ENCODE measurements at regions not wholly inside any gene's neighbourhood (a gene's known extent, or its start where the extent isn't known, plus 50 kb on each side); places are given as distances from the start of the nearest gene placed in this dataset.

- Histone ChIP-seq H3K27ac (ENCODE audit: low read depth, low read length) (no peak overlapping the region), H3K9ac (ENCODE audit: extremely low read depth, low read length, poor library complexity, severe bottlenecking) (no peak overlapping the region), H3K36me3 (ENCODE audit: control insufficient read depth, insufficient read depth, low read length) (no peaks in the 10 kb centered on the region), H3K27me3 (ENCODE audit: control insufficient read depth, insufficient read depth, low read length, poor library complexity, severe bottlenecking) (no peaks in the 10 kb centered on the region), H3K9me3 (ENCODE audit: control insufficient read depth, low read length) (no peaks in the 10 kb centered on the region), H3K4me1 (ENCODE audit: control insufficient read depth, insufficient read depth, low read length) (no peaks in the 10 kb centered on the region), H3K4me3 (ENCODE audit: low read length) (no peak overlapping the region)
- 83 to 84% methylated on average over 7 to 9 of the region's 9 CpGs for WGBS, 2 experiments (ENCODE audit: insufficient coverage in 1 of 2, insufficient read length in 1 of 2)
- peaks cover 1% of the 10 kb centered on the region for H3K27me3 Mint-ChIP-seq (ENCODE audit: insufficient read depth)
- no peak for TF ChIP-seq CTCF (conservative IDR thresholded peaks at IDR 0.05)
- H3K27ac Mint-ChIP-seq: no peak overlapping the region
- no peak for DNase-seq
- H3K4me1 Mint-ChIP-seq: peaks cover 7% of the 10 kb centered on the region
- H3K9me3 Mint-ChIP-seq: no peaks in the 10 kb centered on the region
- H3K36me3 Mint-ChIP-seq (ENCODE audit: low read depth): no peaks in the 10 kb centered on the region
- H3K4me3 Mint-ChIP-seq: no peak overlapping the region
These were observed 427.6 kb downstream of the GADD45G start for GRCh38 chr9:90032296-90033027.

GRCh38 chr9:90033028-90033650 lies 428.3 kb downstream of the GADD45G start:
- DNase-seq: peak; percentile 29
- Histone ChIP-seq H3K36me3 (ENCODE audit: control insufficient read depth, insufficient read depth, low read length) (no peaks in the 10 kb centered on the region), H3K4me1 (ENCODE audit: control insufficient read depth, insufficient read depth, low read length) (no peaks in the 10 kb centered on the region), H3K9me3 (ENCODE audit: control insufficient read depth, low read length) (no peaks in the 10 kb centered on the region), H3K9ac (ENCODE audit: extremely low read depth, low read length, poor library complexity, severe bottlenecking) (no peak overlapping the region), H3K27me3 (ENCODE audit: control insufficient read depth, insufficient read depth, low read length, poor library complexity, severe bottlenecking) (no peaks in the 10 kb centered on the region), H3K4me3 (ENCODE audit: low read length) (no peak overlapping the region), H3K27ac (ENCODE audit: low read depth, low read length) (no peak overlapping the region)
- H3K4me3 Mint-ChIP-seq: no peak overlapping the region
- TF ChIP-seq CTCF (conservative IDR thresholded peaks at IDR 0.05): no peak
- no peaks in the 10 kb centered on the region for H3K9me3 Mint-ChIP-seq
- H3K27me3 Mint-ChIP-seq (ENCODE audit: insufficient read depth): peaks cover 1% of the 10 kb centered on the region
- no peak overlapping the region for H3K27ac Mint-ChIP-seq
- WGBS, 2 experiments (ENCODE audit: insufficient coverage in 1 of 2, insufficient read length in 1 of 2): 89 to 90% methylated on average over 5 to 7 of the region's 7 CpGs
- H3K4me1 Mint-ChIP-seq: peaks cover 7% of the 10 kb centered on the region
- no peaks in the 10 kb centered on the region for H3K36me3 Mint-ChIP-seq (ENCODE audit: low read depth)

GRCh38 chr9:90034071-90034470 lies 429.3 kb downstream of the GADD45G start:
- H3K9me3 Mint-ChIP-seq: no peaks in the 10 kb centered on the region
- peak; percentile 57 for DNase-seq
- no peak overlapping the region for H3K4me3 Mint-ChIP-seq
- TF ChIP-seq CTCF (conservative IDR thresholded peaks at IDR 0.05): no peak
- WGBS, 2 experiments (ENCODE audit: insufficient coverage in 1 of 2, insufficient read length in 1 of 2): 39 to 49% methylated on average over 5 of the region's 5 CpGs
- H3K4me1 ChIP-seq (ENCODE audit: control insufficient read depth, insufficient read depth, low read length): no peaks in the 10 kb centered on the region
- H3K27ac Mint-ChIP-seq: no peak overlapping the region
- H3K9ac ChIP-seq (ENCODE audit: extremely low read depth, low read length, poor library complexity, severe bottlenecking): no peak overlapping the region
- no peak overlapping the region for H3K4me3 ChIP-seq (ENCODE audit: low read length)
- H3K27ac ChIP-seq (ENCODE audit: low read depth, low read length): no peak overlapping the region
- H3K27me3 ChIP-seq (ENCODE audit: control insufficient read depth, insufficient read depth, low read length, poor library complexity, severe bottlenecking): no peaks in the 10 kb centered on the region
- H3K4me1 Mint-ChIP-seq: peaks cover 7% of the 10 kb centered on the region
- no peaks in the 10 kb centered on the region for H3K36me3 ChIP-seq (ENCODE audit: control insufficient read depth, insufficient read depth, low read length)
- H3K36me3 Mint-ChIP-seq (ENCODE audit: low read depth): no peaks in the 10 kb centered on the region
- H3K27me3 Mint-ChIP-seq (ENCODE audit: insufficient read depth): peaks cover 1% of the 10 kb centered on the region
- no peaks in the 10 kb centered on the region for H3K9me3 ChIP-seq (ENCODE audit: control insufficient read depth, low read length)

All from endodermal cell (in vitro differentiated cells).